Thyroid gland (tissue), 4 donors: ENCODE measurements at regions not wholly inside any gene's neighbourhood (a gene's known extent, or its start where the extent isn't known, plus 50 kb on each side); places are given as distances from the start of the nearest gene placed in this dataset.

Experiments
- DNase-seq, 2 donors: peaks; one replicate each; pipeline ENCODE4 v3.0.0-alpha.2; 2019
- H3K27ac ChIP-seq, 3 donors: fragments of 200-600 bp; sonication (generic); 1 replicate in 2 of 3; 2 replicates in 1 of 3; pipeline ENCODE4 v1.5.1; 2016 to 2019; ENCODE audit warnings: mild to moderate bottlenecking in 1 of 3, moderate library complexity in 1 of 3
- H3K27me3 ChIP-seq: fragments of 200-600 bp; sonication (generic); one replicate; pipeline ENCODE4 v1.5.1; 2019
- H3K36me3 ChIP-seq, 2 donors: fragments of 200-600 bp; sonication (generic); one replicate each; pipeline ENCODE4 v1.5.1; 2016 to 2019
- H3K4me1 ChIP-seq, 2 donors: fragments of 200-600 bp; sonication (generic); one replicate each; pipeline ENCODE4 v1.5.1; 2017 to 2019
- H3K4me3 ChIP-seq, 3 donors: fragments of 200-600 bp; sonication (generic); replicated peaks in 1 of 3; 1 replicate in 2 of 3; 2 replicates in 1 of 3; pipeline ENCODE4 v1.5.1; 2016; ENCODE audit warnings: mild to moderate bottlenecking in 1 of 3
- H3K9me3 ChIP-seq: fragments of 200-600 bp; sonication (generic); one replicate; pipeline ENCODE4 v1.5.1; 2017
- CTCF ChIP-seq, 6 experiments: fragments of 200-600 bp in 3 of 6; fragments of 450-650 bp in 3 of 6; sonication (generic) in 3 of 6; IDR thresholded peaks; one replicate each; pipeline ENCODE4 v1.5.1; 2016 to 2019; ENCODE audit warnings: antibody characterized with exemption in 6 of 6, mild to moderate bottlenecking in 2 of 6, inconsistent platforms in 1 of 6, moderate library complexity in 1 of 6
- POLR2A ChIP-seq, 2 donors: fragments of 450-650 bp; IDR thresholded peaks; one replicate each; pipeline ENCODE4 v1.6.1; 2017; ENCODE audit warnings: antibody characterized with exemption in 2 of 2, mild to moderate bottlenecking in 2 of 2, moderate library complexity in 1 of 2
- WGBS, 2 donors: methylation state at CpG; one replicate each; pipeline ENCODE4 v1.1.5; 2017; 5-methylcytosine and 5-hydroxymethylcytosine counted together
- intact Hi-C: fragments of 100-400 bp; cut with DNase I; formaldehyde crosslinking; loops from one replicate; pipeline ENCODE4 v1.15.1; 2023

DNA sequence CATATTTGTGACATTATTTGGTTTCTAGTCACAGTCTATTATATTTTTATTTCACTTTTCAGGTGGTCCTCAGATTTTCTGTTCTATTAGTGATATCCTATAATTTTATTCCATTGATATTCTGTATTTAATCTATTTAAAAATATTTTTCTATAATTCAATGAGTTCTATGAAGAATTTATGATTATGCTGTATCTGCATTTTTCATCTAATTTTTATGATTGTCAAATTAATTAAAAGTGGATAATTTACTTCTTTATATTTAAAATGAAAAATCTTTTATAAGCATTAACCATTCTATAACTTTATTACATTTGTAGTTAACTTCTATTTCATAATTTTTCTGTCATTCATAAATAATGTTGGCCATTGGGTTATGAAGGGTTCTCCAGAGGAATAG, 387.4 kb upstream of the LRRC7 start:
- no peak for TF ChIP-seq CTCF (IDR thresholded peaks at IDR 0.05)
- no peak for TF ChIP-seq POLR2A (IDR thresholded peaks at IDR 0.05)
- intact Hi-C loops, result no loop called here
- H3K27me3 ChIP-seq, result no peaks in the 10 kb centered on the region
- H3K4me3 ChIP-seq, result no peak overlapping the region
- H3K9me3 ChIP-seq, result no peaks in the 10 kb centered on the region
- no peaks in the 10 kb centered on the region for H3K36me3 ChIP-seq
- H3K4me1 ChIP-seq, result no peaks in the 10 kb centered on the region
- no peak overlapping the region for H3K27ac ChIP-seq
- no peak for DNase-seq

- H3K9me3 ChIP-seq, result no peaks in the 10 kb centered on the region
- H3K4me3 ChIP-seq, result no peak overlapping the region
- H3K4me1 ChIP-seq, result no peaks in the 10 kb centered on the region
- H3K36me3 ChIP-seq, result no peaks in the 10 kb centered on the region
- no peak for TF ChIP-seq CTCF (IDR thresholded peaks at IDR 0.05)
- intact Hi-C loops, result no loop called here
- no peaks in the 10 kb centered on the region for H3K27me3 ChIP-seq
- DNase-seq, result no peak
- H3K27ac ChIP-seq, result no peak overlapping the region
Measured at GRCh38 chr1:69185378-69185777, 382.3 kb upstream of the LRRC7 start.

- Histone ChIP-seq H3K4me1 (no peaks in the 10 kb centered on the region), H3K27me3 (no peaks in the 10 kb centered on the region), H3K36me3 (no peaks in the 10 kb centered on the region), H3K27ac (no peak overlapping the region), H3K9me3 (no peaks in the 10 kb centered on the region), H3K4me3 (no peak overlapping the region)
- TF ChIP-seq CTCF (IDR thresholded peaks at IDR 0.05) (no peak), POLR2A (IDR thresholded peaks at IDR 0.05) (no peak)
- no peak for DNase-seq
- intact Hi-C loops, result no loop called here
Measured at GRCh38 chr1:69191335-69191734, 376.4 kb upstream of the LRRC7 start.

DNA sequence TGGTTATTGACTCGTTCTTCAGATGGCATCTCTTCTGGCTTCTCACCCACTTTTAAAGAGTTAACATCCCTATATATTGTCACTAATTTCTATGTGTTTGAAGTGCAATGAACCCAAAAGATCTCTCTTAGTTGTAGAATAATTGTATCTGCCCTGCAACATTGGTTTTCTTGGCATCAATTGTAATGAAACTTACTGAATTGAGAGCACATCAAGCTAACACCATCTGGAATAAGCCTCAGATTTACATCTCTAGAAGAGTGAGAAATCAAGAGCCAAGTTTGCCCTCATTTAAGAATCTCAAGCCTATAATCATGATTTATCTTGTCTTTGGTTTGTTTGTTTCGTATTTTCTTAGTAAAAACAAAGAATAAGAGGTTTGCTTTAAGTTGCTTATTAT, 372.6 kb upstream of the LRRC7 start:
- 85 to 86% methylated on average over 2 of the region's 2 CpGs for WGBS, 2 donors
- Histone ChIP-seq H3K27me3 (no peaks in the 10 kb centered on the region), H3K36me3 (no peaks in the 10 kb centered on the region), H3K4me1 (peaks cover 0 to 6% of the 10 kb centered on the region in 2 donors), H3K4me3 (no peak overlapping the region), H3K27ac (no peak overlapping the region), H3K9me3 (no peaks in the 10 kb centered on the region)
- TF ChIP-seq CTCF (IDR thresholded peaks at IDR 0.05), result no peak
- no peak for TF ChIP-seq POLR2A (IDR thresholded peaks at IDR 0.05)
- intact Hi-C loops, result no loop called here
- no peak for DNase-seq

DNA sequence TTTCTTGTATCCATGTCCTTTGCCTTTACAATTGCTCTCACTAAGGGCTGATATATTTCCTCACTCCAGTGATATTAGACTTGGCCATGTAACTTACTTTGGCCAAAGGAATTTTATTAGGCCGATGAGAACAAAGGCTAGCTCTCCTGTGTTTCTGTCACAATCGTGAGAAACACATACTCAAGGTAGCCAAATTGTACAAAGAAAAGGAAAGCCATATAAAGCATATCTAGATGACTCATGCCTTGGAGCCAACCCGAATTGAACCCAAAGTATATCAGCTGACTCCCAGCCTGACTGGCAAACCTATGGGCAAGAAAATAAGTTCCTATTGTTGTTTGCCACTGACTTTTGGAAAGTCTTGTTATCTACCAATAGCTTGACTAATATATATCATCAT, 371.7 kb upstream of the LRRC7 start:
- H3K27me3 ChIP-seq, result no peaks in the 10 kb centered on the region
- peaks cover 0 to 6% of the 10 kb centered on the region in 2 donors for H3K4me1 ChIP-seq
- no peak overlapping the region for H3K4me3 ChIP-seq
- intact Hi-C loops, result no loop called here
- no peak for DNase-seq
- H3K9me3 ChIP-seq, result no peaks in the 10 kb centered on the region
- WGBS, 2 donors, result 82 to 89% methylated on average over 3 of the region's 3 CpGs
- TF ChIP-seq POLR2A (IDR thresholded peaks at IDR 0.05) (no peak), CTCF (IDR thresholded peaks at IDR 0.05) (no peak)
- no peak overlapping the region for H3K27ac ChIP-seq
- no peaks in the 10 kb centered on the region for H3K36me3 ChIP-seq
